Loucy (cell line): ENCODE measurements at regions not wholly inside any gene's neighbourhood (a gene's known extent, or its start where the extent isn't known, plus 50 kb on each side); places are given as distances from the start of the nearest gene placed in this dataset.
"Not testable (repeated sequence)": the region's sequence is repeated elsewhere in the genome, so short reads cannot be mapped to it uniquely, and the experiment has no call there.

Experiments used
- H2AFZ ChIP-seq: fragments of 200-600 bp; sonication (generic); 2 replicates; pipeline ENCODE4 v1.6.0; 2016; ENCODE audit warnings: antibody characterized with exemption, mild to moderate bottlenecking, low read length, moderate library complexity
- H3F3A ChIP-seq: fragments of 200-600 bp; 2 replicates; pipeline ENCODE4 v1.6.0; 2016; ENCODE audit warnings: antibody characterized with exemption, low read depth, mild to moderate bottlenecking
- H3K27me3 ChIP-seq: fragments of 200-600 bp; sonication (generic); 2 replicates; pipeline ENCODE4 v1.6.1; 2014; ENCODE audit warnings: low read length, mild to moderate bottlenecking; ENCODE audit not compliant: insufficient read depth, poor library complexity, severe bottlenecking
- H3K36me3 ChIP-seq: fragments of 200-600 bp; sonication (generic); 2 replicates; pipeline ENCODE4 v1.6.1; 2016; ENCODE audit warnings: low read length; ENCODE audit not compliant: insufficient read depth
- H3K4me1 ChIP-seq: fragments of 200-600 bp; sonication (generic); 2 replicates; pipeline ENCODE4 v1.5.1; 2014; ENCODE audit warnings: low read length, mild to moderate bottlenecking; ENCODE audit not compliant: insufficient read depth, poor library complexity, severe bottlenecking
- H3K4me2 ChIP-seq: fragments of 200-600 bp; sonication (generic); 2 replicates; pipeline ENCODE4 v1.6.0; 2014; ENCODE audit warnings: antibody characterized with exemption, low read length, low read depth, mild to moderate bottlenecking; ENCODE audit not compliant: poor library complexity, severe bottlenecking
- H3K4me3 ChIP-seq: fragments of 200-600 bp; sonication (generic); 2 replicates; pipeline ENCODE4 v1.5.1; 2014; ENCODE audit warnings: low read length, mild to moderate bottlenecking, mixed read lengths; ENCODE audit not compliant: poor library complexity, severe bottlenecking
- H3K79me2 ChIP-seq: fragments of 200-600 bp; sonication (generic); 2 replicates; pipeline ENCODE4 v1.6.1; 2014; ENCODE audit warnings: low read length; ENCODE audit not compliant: insufficient read depth
- H3K9ac ChIP-seq: fragments of 200-600 bp; sonication (generic); 2 replicates; pipeline ENCODE4 v1.6.0; 2014; ENCODE audit warnings: mild to moderate bottlenecking, low read depth, low read length, moderate library complexity; ENCODE audit not compliant: poor library complexity, severe bottlenecking
- H3K9me2 ChIP-seq: fragments of 200-600 bp; sonication (generic); replicated peaks from 2 replicates; pipeline ENCODE4 v1.6.1; 2016; ENCODE audit warnings: low read depth, low read length, mixed read lengths
- H3K9me3 ChIP-seq: fragments of 200-600 bp; sonication (generic); 2 replicates; pipeline ENCODE4 v1.6.1; 2014; ENCODE audit warnings: mild to moderate bottlenecking, antibody characterized with exemption, low read length, low read depth; ENCODE audit not compliant: insufficient read depth
- H4K20me1 ChIP-seq: fragments of 200-600 bp; sonication (generic); 2 replicates; pipeline ENCODE4 v1.6.0; 2014; ENCODE audit warnings: antibody characterized with exemption, low read length, mild to moderate bottlenecking; ENCODE audit not compliant: insufficient read depth, poor library complexity, severe bottlenecking
- CTCF ChIP-seq: fragments of 200-600 bp; sonication (generic); conservative IDR thresholded peaks from 2 replicates; pipeline ENCODE4 v1.5.1; 2014; ENCODE audit warnings: mild to moderate bottlenecking, antibody characterized with exemption, low read length
- EZH2phosphoT487 ChIP-seq: fragments of 200-600 bp; IDR thresholded peaks from 2 replicates; pipeline ENCODE4 v1.6.1; 2018; ENCODE audit warnings: antibody characterized with exemption, mild to moderate bottlenecking, moderate library complexity, borderline replicate concordance

- no peak overlapping the region for H3K9ac ChIP-seq
- no peaks in the 10 kb centered on the region for H3K4me1 ChIP-seq
- H3K9me3 ChIP-seq = no peaks in the 10 kb centered on the region
- H3K4me2 ChIP-seq = no peak overlapping the region
- H3K9me2 ChIP-seq = no peaks in the 10 kb centered on the region
- no peaks in the 10 kb centered on the region for H3F3A ChIP-seq
- no peak overlapping the region for H2AFZ ChIP-seq
- H3K36me3 ChIP-seq = no peaks in the 10 kb centered on the region
- no peak overlapping the region for H3K4me3 ChIP-seq
- H3K27me3 ChIP-seq = no peaks in the 10 kb centered on the region
- TF ChIP-seq CTCF (no peak), EZH2phosphoT487 (no peak)
- H3K79me2 ChIP-seq = no peaks in the 10 kb centered on the region
- H4K20me1 ChIP-seq = no peaks in the 10 kb centered on the region
Observed at GRCh38 chr10:90229486-90229885, 528.1 kb downstream of the KIF20B start.

GRCh38 chr10:90233805-90234204 is 532.4 kb downstream of the KIF20B start:
- H3K79me2 ChIP-seq, H3K9ac ChIP-seq, H3K4me2 ChIP-seq, H3K9me3 ChIP-seq, H3F3A ChIP-seq, H3K4me1 ChIP-seq, H3K4me3 ChIP-seq, H3K36me3 ChIP-seq, H3K27me3 ChIP-seq, H2AFZ ChIP-seq, H3K9me2 ChIP-seq, H4K20me1 ChIP-seq: not testable (repeated sequence)

- Histone ChIP-seq H3K36me3 (no peaks in the 10 kb centered on the region), H2AFZ (no peak overlapping the region), H3K4me2 (no peak overlapping the region), H3K9me3 (no peaks in the 10 kb centered on the region), H3K27me3 (no peaks in the 10 kb centered on the region), H4K20me1 (no peaks in the 10 kb centered on the region), H3K9ac (no peak overlapping the region), H3K4me3 (no peak overlapping the region), H3K9me2 (no peaks in the 10 kb centered on the region), H3F3A (no peaks in the 10 kb centered on the region), H3K79me2 (no peaks in the 10 kb centered on the region), H3K4me1 (no peaks in the 10 kb centered on the region)
- no peak for TF ChIP-seq EZH2phosphoT487
- TF ChIP-seq CTCF = no peak
Observed at GRCh38 chr10:90245623-90246022, 544.2 kb downstream of the KIF20B start.

- H3K4me2 ChIP-seq, H3K79me2 ChIP-seq, H3K4me1 ChIP-seq, H2AFZ ChIP-seq, H3K9ac ChIP-seq, H3K9me2 ChIP-seq, H3F3A ChIP-seq, H3K4me3 ChIP-seq, H3K9me3 ChIP-seq, H4K20me1 ChIP-seq, H3K36me3 ChIP-seq, H3K27me3 ChIP-seq: not testable (repeated sequence)
Observed at GRCh38 chr10:90250784-90251183, 549.4 kb downstream of the KIF20B start.
